Gastroesophageal sphincter (tissue), 4 donors: ENCODE measurements at regions not wholly inside any gene's neighbourhood (a gene's known extent, or its start where the extent isn't known, plus 50 kb on each side); places are given as distances from the start of the nearest gene placed in this dataset.

Source experiments
- ATAC-seq: fragments of 150-250 bp; one replicate; pipeline ENCODE4 v1.9.1; 2016; ENCODE audit warnings: mild to moderate bottlenecking, moderate library complexity
- H3K27ac ChIP-seq, 4 donors: fragments of 200-600 bp; sonication (generic) in 3 of 4; 1 replicate in 3 of 4; 2 replicates in 1 of 4; pipeline ENCODE4 v1.5.1; 2016 to 2019
- H3K27me3 ChIP-seq: fragments of 200-600 bp; sonication (generic); one replicate; pipeline ENCODE4 v1.5.1; 2019
- H3K36me3 ChIP-seq, 2 donors: fragments of 200-600 bp; sonication (generic); one replicate each; pipeline ENCODE4 v1.5.1; 2019; ENCODE audit warnings: control low read depth in 1 of 2
- H3K4me1 ChIP-seq, 3 donors: fragments of 200-600 bp; sonication (generic); 1 replicate in 2 of 3; 2 replicates in 1 of 3; pipeline ENCODE4 v1.5.1; 2016 to 2019; ENCODE audit warnings: control low read depth in 2 of 3
- H3K4me3 ChIP-seq, 2 donors: fragments of 200-600 bp; sonication (generic); one replicate each; pipeline ENCODE4 v1.5.1; 2019; ENCODE audit warnings: mild to moderate bottlenecking in 1 of 2, moderate library complexity in 1 of 2
- H3K9me3 ChIP-seq, 3 donors: fragments of 200-600 bp; sonication (generic); one replicate each; pipeline ENCODE4 v1.5.1; 2017 to 2019; ENCODE audit warnings: control low read depth in 2 of 3
- CTCF ChIP-seq, 4 experiments: fragments of 200-600 bp in 2 of 4; fragments of 450-650 bp in 2 of 4; sonication (generic) in 1 of 4; IDR thresholded peaks; one replicate each; pipeline ENCODE4 v1.5.1; 2017 to 2019; ENCODE audit warnings: antibody characterized with exemption in 4 of 4, mild to moderate bottlenecking in 2 of 4, moderate library complexity in 2 of 4
- EP300 ChIP-seq: sonication (generic); formaldehyde crosslinking; IDR thresholded peaks from one replicate; pipeline ENCODE4 v1.6.1; 2017; ENCODE audit warnings: antibody characterized with exemption, mild to moderate bottlenecking
- POLR2A ChIP-seq, 2 donors: fragments of 450-650 bp; IDR thresholded peaks; one replicate each; pipeline ENCODE4 v1.6.1; 2017; ENCODE audit warnings: antibody characterized with exemption in 2 of 2, mild to moderate bottlenecking in 2 of 2, moderate library complexity in 1 of 2
- POLR2AphosphoS5 ChIP-seq: sonication (generic); formaldehyde crosslinking; IDR thresholded peaks from one replicate; pipeline ENCODE4 v1.6.1; 2017; ENCODE audit warnings: antibody characterized with exemption
- WGBS, 2 donors: methylation state at CpG; one replicate each; pipeline ENCODE4 v1.1.5; 2018; ENCODE audit warnings: low coverage in 1 of 2; 5-methylcytosine and 5-hydroxymethylcytosine counted together

GRCh38 chr14:53828820-53829219 is 127.8 kb downstream of the BMP4 start:
- WGBS, 2 donors, result 0 to 49% methylated on average over 1 to 3 of the region's 4 CpGs
- Histone ChIP-seq H3K27ac (no peak overlapping the region), H3K9me3 (no peaks in the 10 kb centered on the region), H3K4me3 (no peak overlapping the region), H3K27me3 (no peaks in the 10 kb centered on the region), H3K4me1 (no peaks in the 10 kb centered on the region), H3K36me3 (no peaks in the 10 kb centered on the region)
- TF ChIP-seq CTCF (IDR thresholded peaks at IDR 0.05) (no peak), EP300 (no peak), POLR2AphosphoS5 (no peak), POLR2A (IDR thresholded peaks at IDR 0.05) (no peak)
- no peak for ATAC-seq

GRCh38 chr14:53824061-53824460 is 132.6 kb downstream of the BMP4 start:
- H3K4me3 ChIP-seq, result no peak overlapping the region
- no peaks in the 10 kb centered on the region for H3K36me3 ChIP-seq
- no peak for ATAC-seq
- H3K4me1 ChIP-seq, result no peaks in the 10 kb centered on the region
- H3K27me3 ChIP-seq, result no peaks in the 10 kb centered on the region
- TF ChIP-seq CTCF (IDR thresholded peaks at IDR 0.05), result no peak
- TF ChIP-seq EP300, result no peak
- TF ChIP-seq POLR2AphosphoS5, result no peak
- no peak for TF ChIP-seq POLR2A (IDR thresholded peaks at IDR 0.05)
- no peaks in the 10 kb centered on the region for H3K9me3 ChIP-seq
- WGBS, 2 donors, result 60 to 89% methylated on average over 1 of the region's 1 CpG
- H3K27ac ChIP-seq, result no peak overlapping the region

- TF ChIP-seq POLR2A (IDR thresholded peaks at IDR 0.05) (no peak), POLR2AphosphoS5 (no peak), EP300 (no peak), CTCF (IDR thresholded peaks at IDR 0.05) (no peak)
Observed at GRCh38 chr14:53814392-53814791, 142.2 kb downstream of the BMP4 start.

GRCh38 chr14:53810221-53810620 is 146.4 kb downstream of the BMP4 start:
- ATAC-seq, result no peak
- Histone ChIP-seq H3K4me1 (no peaks in the 10 kb centered on the region), H3K9me3 (no peaks in the 10 kb centered on the region), H3K27me3 (no peaks in the 10 kb centered on the region), H3K27ac (no peak overlapping the region), H3K4me3 (no peak overlapping the region), H3K36me3 (no peaks in the 10 kb centered on the region)
- 89 to 91% methylated on average over 5 to 7 of the region's 7 CpGs for WGBS, 2 donors
- no peak for TF ChIP-seq POLR2A (IDR thresholded peaks at IDR 0.05)
- no peak for TF ChIP-seq CTCF (IDR thresholded peaks at IDR 0.05)
- TF ChIP-seq POLR2AphosphoS5, result no peak
- TF ChIP-seq EP300, result no peak

More at GRCh38 chr14:53814392-53814791, 142.2 kb downstream of the BMP4 start:
- 36 to 49% methylated on average over 4 of the region's 4 CpGs for WGBS, 2 donors
- Histone ChIP-seq H3K36me3 (no peaks in the 10 kb centered on the region), H3K27me3 (no peaks in the 10 kb centered on the region), H3K9me3 (no peaks in the 10 kb centered on the region), H3K4me3 (no peak overlapping the region), H3K27ac (no peak overlapping the region), H3K4me1 (no peaks in the 10 kb centered on the region)
- no peak for ATAC-seq

- Histone ChIP-seq H3K36me3 (no peaks in the 10 kb centered on the region), H3K4me1 (no peaks in the 10 kb centered on the region), H3K9me3 (no peaks in the 10 kb centered on the region), H3K4me3 (no peak overlapping the region), H3K27me3 (no peaks in the 10 kb centered on the region), H3K27ac (no peak overlapping the region)
- ATAC-seq, result no peak
- TF ChIP-seq EP300 (no peak), POLR2AphosphoS5 (no peak), CTCF (IDR thresholded peaks at IDR 0.05) (no peak), POLR2A (IDR thresholded peaks at IDR 0.05) (no peak)
Observed at GRCh38 chr14:53808042-53808441, 148.6 kb downstream of the BMP4 start.
